ENCODE measurements at regions not wholly inside any gene's neighbourhood (a gene's known extent, or its start where the extent isn't known, plus 50 kb on each side); places are given as distances from the start of the nearest gene placed in this dataset.
"Not testable (repeated sequence)": the region's sequence is repeated elsewhere in the genome, so short reads cannot be mapped to it uniquely, and the experiment has no call there.

- no peak for DNase-seq (ENCODE audit: low read depth, low spot score)
These were observed 526.8 kb upstream of the CCDC54 start for GRCh38 chr3:106850437-106850836.

DNA sequence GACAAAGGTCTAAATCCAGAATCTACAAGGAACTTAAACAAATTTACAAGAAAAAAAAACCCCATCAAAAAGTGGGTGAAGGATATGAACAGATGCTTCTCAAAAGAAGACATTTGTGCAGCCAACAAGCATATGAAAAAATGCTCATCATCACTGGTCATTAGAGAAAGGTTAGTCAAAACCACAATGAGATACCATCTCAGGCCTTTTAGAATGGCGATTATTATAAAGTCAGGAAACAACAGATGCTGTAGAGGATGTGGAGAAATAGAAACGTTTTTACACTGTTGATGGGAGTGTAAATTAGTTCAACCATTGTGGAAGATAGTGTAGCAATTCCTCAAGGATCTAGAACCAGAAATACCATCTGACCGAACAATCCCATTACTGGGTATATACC is 518.9 kb upstream of the CCDC54 start:
- DNase-seq (ENCODE audit: low read depth, low spot score), result not testable (repeated sequence)

DNA sequence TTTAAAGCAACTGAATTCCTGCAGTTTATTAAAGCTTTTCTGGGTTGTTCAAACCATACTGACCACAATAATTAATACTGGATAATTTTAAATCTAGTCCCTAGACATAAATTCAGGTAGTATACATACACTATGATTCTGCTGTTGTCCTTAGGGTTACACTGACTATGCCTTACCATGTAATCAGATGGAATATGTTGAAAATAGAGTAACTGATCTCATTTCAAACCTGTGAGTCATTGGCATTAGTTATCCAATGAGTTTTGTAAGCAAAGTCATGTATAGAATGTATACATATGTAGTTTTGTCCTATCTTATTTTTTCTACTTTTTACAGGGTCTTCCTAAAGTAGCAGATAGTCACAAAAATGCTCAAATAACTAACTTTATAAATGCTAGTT is 517.1 kb upstream of the CCDC54 start:
- no peak for DNase-seq (ENCODE audit: low read depth, low spot score)

- DNase-seq (ENCODE audit: low read depth, low spot score), result no peak
These were observed 515.2 kb upstream of the CCDC54 start for GRCh38 chr3:106862067-106862466.

- DNase-seq (ENCODE audit: low read depth, low spot score), result no peak
These were observed 499.6 kb upstream of the CCDC54 start for GRCh38 chr3:106877627-106878026.

- DNase-seq (ENCODE audit: low read depth, low spot score), result no peak
These were observed 497.0 kb upstream of the CCDC54 start for GRCh38 chr3:106880206-106880605.

- no peak for DNase-seq (ENCODE audit: low read depth, low spot score)
These were observed 496.1 kb upstream of the CCDC54 start for GRCh38 chr3:106881186-106881585.

- no peak for DNase-seq (ENCODE audit: low read depth, low spot score)
These were observed 494.9 kb upstream of the CCDC54 start for GRCh38 chr3:106882297-106882696.

GRCh38 chr3:106906074-106906473 is 471.2 kb upstream of the CCDC54 start:
- no peak for DNase-seq (ENCODE audit: low read depth, low spot score)

GRCh38 chr3:106908181-106908938 is 468.9 kb upstream of the CCDC54 start:
- no peak for DNase-seq (ENCODE audit: low read depth, low spot score)

DNA sequence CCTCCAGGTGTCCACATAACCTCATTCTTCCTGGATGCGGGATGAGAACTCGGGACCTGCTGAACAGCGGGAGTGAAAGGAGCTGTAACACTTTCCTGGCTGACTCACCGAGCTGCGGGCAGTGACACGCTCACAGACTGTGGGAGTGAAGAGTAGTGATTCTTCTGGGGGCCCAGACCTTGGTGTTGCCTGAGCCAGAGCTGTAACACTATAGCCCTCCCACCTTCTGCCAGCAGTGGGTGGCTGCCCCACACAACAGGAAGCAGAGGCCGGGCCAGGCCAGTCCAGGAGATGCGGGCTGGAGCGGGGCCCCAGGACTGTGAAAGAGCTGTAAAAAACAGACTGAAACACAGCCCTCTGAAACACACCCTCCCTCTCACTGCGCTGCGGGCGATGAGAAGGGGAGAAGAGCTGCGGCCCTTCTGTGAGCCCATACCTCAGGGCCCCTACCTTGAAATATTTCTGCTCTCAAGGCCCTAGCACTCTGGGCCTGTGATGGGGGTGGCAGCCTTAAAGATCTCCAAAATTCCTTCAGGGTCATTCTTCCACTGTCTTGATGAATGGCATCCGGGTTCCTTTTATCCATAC is 464.0 kb upstream of the CCDC54 start:
- peak; percentile 35 for DNase-seq (ENCODE audit: low read depth, low spot score)

- no peak for DNase-seq (ENCODE audit: low read depth, low spot score)
These were observed 463.3 kb upstream of the CCDC54 start for GRCh38 chr3:106913966-106914365.

DNA sequence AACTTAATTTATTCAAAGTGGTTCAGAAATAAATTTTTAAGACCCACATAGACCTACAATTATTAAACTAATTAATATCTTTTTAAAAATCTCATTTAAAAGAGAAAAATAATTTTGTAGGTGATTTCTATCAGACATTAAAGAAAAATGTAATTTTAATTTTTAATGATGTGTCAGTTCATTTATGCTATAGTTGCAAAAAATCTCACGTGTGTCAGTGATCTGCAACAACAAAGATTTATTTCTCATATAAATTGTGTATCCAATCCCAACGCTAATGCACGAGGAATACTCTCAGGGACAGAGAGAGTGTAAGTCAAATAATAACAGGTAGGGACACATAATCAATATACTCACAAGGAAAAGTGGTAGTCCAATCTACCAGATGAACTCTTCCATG is 456.6 kb upstream of the CCDC54 start:
- no peak for DNase-seq (ENCODE audit: low read depth, low spot score)

DNA sequence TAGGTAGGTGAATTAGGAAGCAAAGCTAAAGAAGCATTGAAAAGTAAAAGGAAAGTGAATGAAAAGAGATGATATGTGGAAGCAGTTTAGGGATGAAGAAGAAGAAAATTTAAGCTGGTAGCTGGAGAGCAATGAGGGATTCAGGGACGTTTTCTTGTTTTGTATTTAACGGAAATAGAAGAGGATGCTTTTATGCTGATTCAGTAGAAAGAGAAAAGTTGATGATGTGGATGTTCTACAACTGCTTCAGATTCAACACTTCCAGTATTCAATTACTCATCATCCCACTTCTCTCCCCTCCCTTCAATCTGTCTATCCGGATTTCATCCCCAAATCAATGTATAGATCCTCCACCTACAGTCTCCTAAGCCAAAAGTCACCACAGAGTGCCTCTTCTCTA is 448.2 kb upstream of the CCDC54 start:
- DNase-seq (ENCODE audit: low read depth, low spot score), result no peak

- DNase-seq (ENCODE audit: low read depth, low spot score), result no peak
These were observed 447.2 kb upstream of the CCDC54 start for GRCh38 chr3:106930086-106930485.

DNA sequence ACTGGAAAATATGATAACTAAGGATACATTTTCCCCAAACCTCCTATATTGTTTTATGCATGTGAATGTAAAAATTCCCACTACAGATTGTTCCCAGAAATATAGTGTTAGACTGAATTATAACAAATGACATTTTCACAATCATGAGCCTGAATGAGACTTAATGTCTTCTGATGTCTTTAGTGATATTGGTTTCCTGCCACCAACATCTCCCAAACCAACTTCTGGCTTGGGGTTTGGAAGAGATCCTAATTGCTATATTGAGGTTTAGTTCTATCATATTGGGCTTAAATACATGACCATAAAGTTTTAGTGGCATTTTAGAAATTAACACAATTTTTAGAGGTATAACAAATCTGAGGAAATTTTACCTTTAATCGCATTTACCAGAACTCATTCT is 445.3 kb upstream of the CCDC54 start:
- DNase-seq (ENCODE audit: low read depth, low spot score), result no peak

DNA sequence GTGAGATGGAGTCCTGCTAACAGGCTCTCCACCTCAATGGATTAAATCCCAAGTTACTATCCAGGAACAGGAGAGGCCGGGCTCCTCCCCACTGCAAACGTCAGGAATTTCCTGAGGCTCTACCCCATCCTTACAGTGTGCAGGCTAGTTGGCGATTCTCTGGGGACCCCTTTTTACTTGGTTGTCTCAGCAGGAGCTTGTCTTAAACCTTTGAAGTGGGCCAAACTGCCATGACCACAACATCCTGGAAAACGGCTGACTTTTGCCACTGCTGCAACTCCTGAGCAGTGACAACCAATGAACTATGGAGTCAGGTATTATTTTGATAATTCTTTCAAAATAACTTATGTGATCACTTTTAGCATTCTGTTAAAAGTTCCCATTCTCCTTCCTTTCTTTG is 440.9 kb upstream of the CCDC54 start:
- DNase-seq (ENCODE audit: low read depth, low spot score), result no peak

DNA sequence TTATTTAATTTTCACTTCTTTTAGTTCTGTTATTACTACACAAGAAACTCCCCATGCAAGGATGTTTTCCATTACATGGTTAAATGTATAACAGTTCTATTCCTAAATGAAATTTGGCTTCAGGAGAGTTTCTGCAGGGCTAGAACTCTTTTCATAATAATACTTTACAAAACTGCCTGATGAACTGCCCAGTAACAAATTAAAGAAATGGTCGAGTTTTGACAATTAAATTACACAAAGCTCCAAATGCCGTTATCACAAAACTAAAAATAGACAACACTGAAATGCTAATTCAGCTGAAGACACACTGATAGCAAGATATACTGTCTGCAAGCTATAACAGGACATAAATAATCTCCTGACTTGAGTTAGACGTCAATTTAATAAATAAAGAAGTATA is 435.2 kb upstream of the CCDC54 start:
- DNase-seq (ENCODE audit: low read depth, low spot score), result no peak

GRCh38 chr3:106943071-106943470 is 434.2 kb upstream of the CCDC54 start:
- no peak for DNase-seq (ENCODE audit: low read depth, low spot score)

DNA sequence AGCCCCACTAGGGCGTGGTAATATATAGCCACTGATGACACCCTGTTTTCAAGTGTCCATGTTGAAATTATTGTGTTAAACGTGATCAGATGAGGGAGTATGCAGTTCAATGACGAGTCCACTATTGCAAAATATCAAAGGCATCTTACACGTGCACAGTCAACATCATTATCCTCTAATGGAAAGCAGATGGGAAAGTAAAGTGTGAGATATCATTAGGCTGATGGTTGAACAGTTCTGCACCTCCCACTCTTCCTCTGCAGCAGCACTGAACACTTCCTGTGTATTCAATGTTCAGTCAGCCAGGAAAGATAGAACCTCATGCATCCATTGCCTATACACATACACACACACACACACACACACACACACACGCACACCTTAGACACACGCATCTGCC is 431.8 kb upstream of the CCDC54 start:
- DNase-seq (ENCODE audit: low read depth, low spot score), result no peak

DNA sequence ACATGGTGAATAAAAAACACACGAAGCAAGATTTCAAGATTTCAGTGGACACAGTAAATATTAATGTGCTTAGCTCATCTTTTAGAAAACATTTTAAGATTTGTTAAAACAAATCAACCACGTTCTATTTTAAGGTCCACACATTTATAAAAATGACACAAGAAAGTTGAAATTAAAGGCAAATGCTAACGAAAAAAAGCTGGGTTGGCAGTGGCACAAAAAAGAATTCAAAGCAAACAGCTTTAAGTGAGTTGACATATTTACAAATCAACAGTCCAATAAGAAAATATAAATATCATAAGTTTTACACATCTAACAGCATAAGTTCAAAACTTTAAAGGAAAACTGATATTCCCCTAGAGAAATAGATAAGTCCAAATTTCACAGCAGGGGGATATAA is 430.4 kb upstream of the CCDC54 start:
- DNase-seq (ENCODE audit: low read depth, low spot score), result no peak

DNA sequence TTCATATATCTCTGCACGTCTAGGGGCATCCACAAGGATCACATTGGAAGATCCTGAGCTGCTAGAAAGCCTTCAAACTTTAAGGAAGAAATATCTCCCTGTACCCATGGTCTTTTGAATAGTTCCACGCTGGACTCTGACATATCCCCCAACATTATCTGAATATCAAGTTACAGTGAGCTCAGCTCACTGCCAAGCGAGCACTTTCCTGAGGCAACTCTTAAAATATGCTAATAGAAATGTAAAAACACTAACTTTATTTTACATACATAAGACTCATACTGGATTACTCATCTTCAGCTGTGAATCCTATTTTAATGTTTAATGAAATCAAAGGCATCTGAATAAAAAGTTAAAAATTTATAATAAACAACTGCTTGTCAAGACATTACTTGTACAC is 420.2 kb upstream of the CCDC54 start:
- no peak for DNase-seq (ENCODE audit: low read depth, low spot score)

DNA sequence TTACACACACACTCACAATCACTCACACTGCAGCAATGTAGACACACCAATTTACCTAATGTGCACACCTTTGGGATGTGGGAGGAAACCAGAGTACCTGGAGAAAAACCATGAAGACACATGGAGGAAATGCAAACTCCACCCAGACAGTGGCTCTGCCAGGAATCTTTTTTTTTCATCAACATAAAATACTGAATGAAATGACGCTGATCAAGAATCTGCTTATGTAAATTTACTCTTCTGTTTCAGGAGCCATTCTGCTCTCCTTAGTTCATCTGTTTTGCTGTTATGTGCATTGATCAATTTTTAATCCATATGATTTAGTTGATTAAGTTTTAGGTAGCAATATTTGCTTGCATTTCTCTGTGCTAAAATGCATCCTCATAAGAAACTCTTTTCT is 414.2 kb upstream of the CCDC54 start:
- no peak for DNase-seq (ENCODE audit: low read depth, low spot score)

DNA sequence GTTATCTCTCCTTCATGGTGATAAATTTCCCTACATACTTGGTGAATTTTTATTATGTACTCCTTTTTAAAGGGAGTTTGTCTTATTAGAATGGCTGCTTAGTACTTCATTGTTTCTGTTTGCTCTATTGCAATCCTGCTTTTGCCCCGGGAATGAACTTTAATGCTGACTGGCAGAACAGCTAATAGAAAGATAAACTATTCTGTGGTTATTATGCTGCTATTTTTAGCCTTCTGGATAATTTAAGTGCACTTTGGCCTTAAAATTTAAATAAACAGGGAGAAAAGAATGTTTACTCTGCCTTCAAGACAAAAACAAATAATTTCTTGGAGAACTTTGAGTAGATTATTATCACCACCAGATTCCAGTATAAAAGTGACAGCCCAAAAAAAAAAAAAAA is 413.8 kb upstream of the CCDC54 start:
- no peak for DNase-seq (ENCODE audit: low read depth, low spot score)

Data from smooth muscle cell of the brain vasculature (primary cell).